GM23338 (cell line): ENCODE measurements at regions not wholly inside any gene's neighbourhood (a gene's known extent, or its start where the extent isn't known, plus 50 kb on each side); places are given as distances from the start of the nearest gene placed in this dataset.

ENCODE experiments used
- ATAC-seq: fragments of 200-7000 bp; cut with Tn5 transposase; 3 replicates; pipeline ENCODE4 v1.9.1; 2020
- DNase-seq: peaks from one replicate; pipeline ENCODE4 v3.0.0-alpha.2; 2015; ENCODE audit warnings: low spot score
- H2AFZ ChIP-seq: fragments of 200-600 bp; sonication (generic); 2 replicates; pipeline ENCODE4 v1.8.0; 2016; ENCODE audit warnings: antibody characterized with exemption, mild to moderate bottlenecking, moderate library complexity
- H3F3A ChIP-seq: fragments of 200-600 bp; sonication (generic); replicated peaks from 2 replicates; pipeline ENCODE4 v1.8.0; 2017; ENCODE audit warnings: antibody characterized with exemption, mixed run types, low read depth
- H3K27ac ChIP-seq: fragments of 200-600 bp; sonication (generic); 2 replicates; pipeline ENCODE4 v1.6.1; 2016; ENCODE audit warnings: low read depth
- H3K27me3 ChIP-seq: fragments of 200-600 bp; sonication (generic); 2 replicates; pipeline ENCODE4 v1.8.0; 2016; ENCODE audit warnings: mild to moderate bottlenecking, mixed run types, moderate library complexity; ENCODE audit not compliant: insufficient read depth
- H3K36me3 ChIP-seq: fragments of 200-600 bp; sonication (generic); 2 replicates; pipeline ENCODE4 v1.8.0; 2016; ENCODE audit warnings: mild to moderate bottlenecking; ENCODE audit not compliant: insufficient read depth
- H3K4me1 ChIP-seq: fragments of 200-600 bp; sonication (generic); 2 replicates; pipeline ENCODE4 v1.8.0; 2016; ENCODE audit warnings: mild to moderate bottlenecking, moderate library complexity; ENCODE audit not compliant: insufficient read depth
- H3K4me2 ChIP-seq: fragments of 200-600 bp; sonication (generic); 2 replicates; pipeline ENCODE4 v1.7.1; 2017; ENCODE audit warnings: mixed run types
- H3K4me3 ChIP-seq: fragments of 200-600 bp; sonication (generic); 2 replicates; pipeline ENCODE4 v1.6.1; 2016; ENCODE audit warnings: mixed run types
- H3K79me2 ChIP-seq: fragments of 200-600 bp; sonication (generic); replicated peaks from 2 replicates; pipeline ENCODE4 v1.8.0; 2017; ENCODE audit warnings: mild to moderate bottlenecking; ENCODE audit not compliant: insufficient read depth
- H3K9me2 ChIP-seq: fragments of 200-600 bp; sonication (generic); 2 replicates; pipeline ENCODE4 v1.8.0; 2017; ENCODE audit not compliant: insufficient read depth
- H4K20me1 ChIP-seq: fragments of 200-600 bp; sonication (generic); replicated peaks from 2 replicates; pipeline ENCODE4 v1.8.0; 2017; ENCODE audit warnings: mild to moderate bottlenecking; ENCODE audit not compliant: insufficient read depth
- H3K27ac Mint-ChIP-seq: 2 replicates; pipeline ENCODE4 v1.8.0; 2020; ENCODE audit warnings: inconsistent platforms, mild to moderate bottlenecking, moderate library complexity, mixed read lengths
- H3K27me3 Mint-ChIP-seq: 3 replicates; pipeline ENCODE4 v1.8.0; 2022; ENCODE audit warnings: low read depth, mild to moderate bottlenecking, moderate library complexity, mixed read lengths, inconsistent platforms; ENCODE audit not compliant: insufficient read depth, poor library complexity
- H3K36me3 Mint-ChIP-seq: 3 replicates; pipeline ENCODE4 v1.8.0; 2021; ENCODE audit warnings: low read depth, mild to moderate bottlenecking, inconsistent platforms, moderate library complexity, mixed read lengths
- H3K4me1 Mint-ChIP-seq: 3 replicates; pipeline ENCODE4 v1.8.0; 2020; ENCODE audit warnings: mild to moderate bottlenecking, inconsistent platforms, mixed read lengths
- H3K4me3 Mint-ChIP-seq: 3 replicates; pipeline ENCODE4 v1.8.0; 2021; ENCODE audit warnings: moderate library complexity, mild to moderate bottlenecking, inconsistent platforms, mixed read lengths
- H3K9me3 Mint-ChIP-seq: 3 replicates; pipeline ENCODE4 v1.8.0; 2020; ENCODE audit warnings: moderate library complexity, mild to moderate bottlenecking, inconsistent platforms, mixed read lengths
- CREB1 ChIP-seq: fragments of 250-450 bp; sonication (Bioruptor Pico); IDR thresholded peaks from 2 replicates; pipeline ENCODE4 v1.5.0; 2020; ENCODE audit warnings: low read depth, mild to moderate bottlenecking, moderate library complexity
- CTCF ChIP-seq, 2 experiments: fragments of 200-600 bp in 1 of 2; sonication (generic) in 1 of 2; conservative IDR thresholded peaks; 2 replicates each; pipeline versions ENCODE4 v1.5.1 to v1.6.1; 2016 to 2017; ENCODE audit warnings: antibody characterized with exemption in 2 of 2, low read depth in 2 of 2, mild to moderate bottlenecking in 2 of 2, moderate library complexity in 1 of 2
- EZH2phosphoT487 ChIP-seq: fragments of 200-600 bp; sonication (generic); IDR thresholded peaks from one replicate; pipeline ENCODE4 v1.8.1; 2018; ENCODE audit warnings: antibody characterized with exemption; ENCODE audit not compliant: unreplicated experiment
- JUNB ChIP-seq: IDR thresholded peaks from one replicate; pipeline ENCODE4 v1.6.1; 2016; ENCODE audit warnings: antibody characterized with exemption; ENCODE audit not compliant: unreplicated experiment
- NANOG ChIP-seq: IDR thresholded peaks from 2 replicates; pipeline ENCODE4 v1.6.1; 2016; ENCODE audit warnings: antibody characterized with exemption, borderline replicate concordance
- POLR2AphosphoS5 ChIP-seq: IDR thresholded peaks from 2 replicates; pipeline ENCODE4 v1.6.1; 2016; ENCODE audit warnings: antibody characterized with exemption, low read depth
- REST ChIP-seq: IDR thresholded peaks from one replicate; pipeline ENCODE4 v1.6.1; 2018; ENCODE audit warnings: antibody characterized with exemption; ENCODE audit not compliant: unreplicated experiment
- STAT1 ChIP-seq: IDR thresholded peaks from one replicate; pipeline ENCODE4 v1.6.1; 2016; ENCODE audit warnings: antibody characterized with exemption; ENCODE audit not compliant: unreplicated experiment
- ZNF114 ChIP-seq: fragments of 250-450 bp; sonication (Bioruptor Pico); IDR thresholded peaks from 2 replicates; pipeline ENCODE4 v1.5.0; 2020; ENCODE audit warnings: mild to moderate bottlenecking, moderate library complexity
- ZNF331 ChIP-seq: fragments of 250-450 bp; sonication (Bioruptor Pico); IDR thresholded peaks from 2 replicates; pipeline ENCODE4 v1.5.0; 2020; ENCODE audit warnings: low read depth, mild to moderate bottlenecking, moderate library complexity
- ZNF462 ChIP-seq: fragments of 250-450 bp; sonication (Bioruptor Pico); IDR thresholded peaks from 2 replicates; pipeline ENCODE4 v1.5.0; 2020; ENCODE audit warnings: mild to moderate bottlenecking, moderate library complexity

- no peak for TF ChIP-seq REST
- no peak for TF ChIP-seq POLR2AphosphoS5
- TF ChIP-seq NANOG = no peak
- TF ChIP-seq CTCF (conservative IDR thresholded peaks at IDR 0.05; ENCODE audit: low read depth in 2 of 2) = no peak
- no peak for TF ChIP-seq CREB1 (CRISPR knock-in tag)
- no peak for TF ChIP-seq JUNB
- TF ChIP-seq ZNF114 (CRISPR knock-in tag) = no peak
- no peak for TF ChIP-seq EZH2phosphoT487
- TF ChIP-seq STAT1 = no peak
Observed at GRCh38 chr7:23964715-23965114, 254.7 kb downstream of the STK31 start (continued).

GRCh38 chr7:23965296-23965695, 255.3 kb downstream of the STK31 start:
- no peaks in the 10 kb centered on the region for H3K36me3 ChIP-seq
- Mint-ChIP-seq H3K27me3 (peaks cover 2% of the 10 kb centered on the region), H3K36me3 (no peaks in the 10 kb centered on the region), H3K4me3 (no peak overlapping the region), H3K9me3 (no peaks in the 10 kb centered on the region), H3K27ac (no peak overlapping the region), H3K4me1 (peaks cover 27% of the 10 kb centered on the region)
- no peak overlapping the region for H2AFZ ChIP-seq
- no peak overlapping the region for H3K4me3 ChIP-seq
- H4K20me1 ChIP-seq = no peaks in the 10 kb centered on the region
- H3K27me3 ChIP-seq = no peaks in the 10 kb centered on the region
- peaks cover 15% of the 10 kb centered on the region for H3K4me1 ChIP-seq
- no peak overlapping the region for H3K4me2 ChIP-seq
- H3K79me2 ChIP-seq = no peaks in the 10 kb centered on the region
- H3F3A ChIP-seq = no peaks in the 10 kb centered on the region
- peaks cover 20% of the 10 kb centered on the region; the same call in 1 of the 2 replicates for H3K9me2 ChIP-seq
- ATAC-seq = no peak
- no peak overlapping the region for H3K27ac ChIP-seq
- no peak for DNase-seq
- TF ChIP-seq ZNF462 (CRISPR knock-in tag) = no peak
- no peak for TF ChIP-seq CTCF (conservative IDR thresholded peaks at IDR 0.05; ENCODE audit: low read depth in 2 of 2)
- TF ChIP-seq ZNF331 (CRISPR knock-in tag) = no peak
- no peak for TF ChIP-seq POLR2AphosphoS5
- no peak for TF ChIP-seq EZH2phosphoT487
